ENCODE measurements at regions not wholly inside any gene's neighbourhood (a gene's known extent, or its start where the extent isn't known, plus 50 kb on each side); places are given as distances from the start of the nearest gene placed in this dataset.

DNA sequence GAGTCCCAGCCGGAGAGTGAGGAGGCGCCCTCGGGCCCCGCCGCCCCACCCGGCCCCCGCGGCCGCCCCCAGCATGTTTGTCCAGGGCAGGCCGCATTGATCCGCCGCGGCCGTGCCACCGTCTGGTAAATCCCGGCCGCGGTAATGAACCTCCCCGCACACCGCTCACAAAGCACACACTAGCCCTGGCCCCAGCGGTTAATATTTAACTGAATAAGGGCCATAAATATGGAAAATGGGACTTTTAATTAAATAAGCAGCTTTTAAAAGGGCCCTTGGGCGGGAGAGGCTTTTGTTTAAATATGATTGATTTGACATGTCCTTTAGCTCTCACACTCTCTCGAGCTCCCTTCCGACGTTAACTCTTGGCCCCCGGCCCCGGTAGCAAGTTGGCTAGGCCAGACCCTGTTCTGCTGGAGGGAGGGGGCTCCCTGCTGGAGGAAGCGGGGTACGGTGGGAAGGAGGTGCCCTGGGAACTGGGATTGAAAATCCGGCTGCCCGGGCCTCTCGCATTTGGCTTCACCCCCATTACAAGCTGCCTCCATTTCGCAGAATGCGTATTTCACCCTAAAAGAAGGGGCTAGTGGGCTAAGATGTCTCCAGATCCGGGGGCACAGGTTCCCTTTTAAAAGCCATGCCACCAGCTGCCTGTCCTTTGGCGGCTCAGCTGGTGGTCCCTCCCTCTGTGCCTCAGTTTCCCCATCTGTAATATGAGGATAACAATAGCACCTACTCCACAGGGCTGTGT, 199.8 kb downstream of the RBM19 start:
- no peak for ATAC-seq
- DNase-seq: no peak
- intact Hi-C loops (cut with DNase I, micrococcal nuclease): no loop called here

DNA sequence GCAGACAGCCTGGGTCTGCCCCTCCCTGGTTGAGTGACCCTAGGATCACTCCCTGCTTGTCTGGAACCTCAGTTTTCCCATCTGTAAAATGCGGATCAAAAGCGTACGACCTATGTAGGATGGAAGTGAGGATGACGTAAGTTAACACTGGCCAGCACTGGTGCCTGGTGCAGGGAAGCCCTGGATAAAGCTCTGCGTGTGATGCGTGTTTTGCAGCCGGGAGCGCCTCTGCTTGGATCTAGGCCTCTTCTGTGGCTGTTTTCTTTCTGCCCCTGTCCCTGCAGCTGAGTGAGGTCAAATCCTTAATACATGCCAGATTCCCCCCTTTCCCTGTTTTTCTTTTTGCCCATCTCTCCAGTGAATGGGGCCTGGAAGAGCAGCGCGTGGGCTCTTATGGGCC, 201.5 kb downstream of the RBM19 start:
- ATAC-seq (no peak), DNase-seq (no peak)
- intact Hi-C loops (cut with DNase I, micrococcal nuclease): no loop called here

DNA sequence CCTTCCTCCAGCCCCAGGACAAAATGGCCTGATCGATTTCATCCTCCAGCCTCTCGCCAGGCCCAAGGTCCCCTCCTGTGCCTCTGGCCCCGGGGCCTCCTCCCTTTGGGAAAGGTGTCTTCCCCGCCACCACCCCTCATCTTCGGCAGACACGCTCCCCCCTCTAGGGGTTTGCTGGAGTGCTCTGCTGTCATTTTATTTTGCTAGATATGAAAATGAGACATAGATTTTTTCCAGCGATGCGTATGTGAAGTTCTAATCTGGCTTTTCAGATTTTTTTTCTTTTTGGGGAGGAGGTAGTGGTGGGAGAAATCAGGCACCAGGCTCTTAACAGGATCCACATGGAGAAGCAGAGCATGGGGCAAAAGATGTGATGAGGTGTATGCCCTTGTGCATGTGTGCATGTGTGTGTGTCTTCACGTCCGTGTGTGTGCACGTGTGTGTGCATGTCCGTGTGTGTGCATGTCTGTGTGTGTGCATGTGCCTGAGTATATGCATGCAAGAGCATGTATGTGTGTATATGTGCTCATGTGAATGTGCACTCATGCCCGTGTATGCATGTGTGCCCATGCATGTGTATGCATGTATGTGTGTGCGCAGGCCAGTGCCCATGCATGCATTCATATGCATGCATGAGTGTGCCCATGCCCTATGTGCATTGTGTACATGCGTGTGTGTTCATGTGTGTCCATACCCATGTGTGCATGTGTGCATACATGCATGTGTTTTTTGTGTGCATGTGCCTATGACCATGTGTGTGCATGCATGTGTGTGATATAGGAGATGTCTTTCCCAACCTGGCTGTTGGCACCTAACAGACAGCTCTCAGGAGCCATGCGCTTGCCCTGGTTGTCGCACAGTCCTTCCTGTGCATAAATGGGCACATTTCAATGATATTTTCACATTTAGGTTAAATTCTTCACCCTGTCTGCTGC, 203.0 kb downstream of the RBM19 start:
- ATAC-seq: no peak
- intact Hi-C loops (cut with DNase I, micrococcal nuclease): no loop called here
- DNase-seq: no peak

DNA sequence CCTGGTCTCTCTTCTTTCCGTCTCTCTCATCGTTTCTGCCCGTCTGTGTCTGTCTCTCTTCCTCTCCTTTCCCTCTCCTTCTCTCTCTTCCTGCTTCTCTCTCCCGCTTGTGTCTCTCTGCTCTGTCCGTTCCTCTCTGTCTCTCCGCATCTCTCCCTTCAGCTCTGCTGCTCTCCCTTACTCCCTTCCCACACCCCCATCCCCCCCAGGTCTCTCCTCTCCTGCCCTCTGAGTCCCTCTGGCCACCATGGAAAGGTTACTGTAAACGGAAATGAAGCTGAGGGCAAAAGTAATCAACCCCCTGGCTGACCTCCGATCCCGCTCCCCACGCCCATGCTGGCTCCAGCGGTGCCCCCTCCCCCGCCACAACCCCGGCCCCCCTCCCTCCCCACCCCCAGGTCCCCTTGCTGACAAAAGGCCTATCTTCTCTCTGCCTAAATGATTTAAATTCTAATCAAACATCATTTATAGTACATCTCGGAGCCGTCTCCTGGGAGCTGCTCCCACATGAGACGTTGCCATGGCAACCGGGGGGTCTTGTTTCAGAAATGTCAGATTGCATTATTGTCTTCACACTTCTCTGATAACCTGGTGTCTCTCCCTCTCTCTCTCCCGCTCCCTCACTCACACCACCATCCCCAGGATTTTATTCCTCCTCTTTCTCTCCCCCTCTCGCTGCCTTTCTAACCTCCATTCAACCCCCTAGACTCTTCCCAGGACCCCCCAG, 203.8 kb downstream of the RBM19 start:
- intact Hi-C loops (cut with DNase I, micrococcal nuclease): no loop called here
- ATAC-seq (no peak), DNase-seq (no peak)

DNA sequence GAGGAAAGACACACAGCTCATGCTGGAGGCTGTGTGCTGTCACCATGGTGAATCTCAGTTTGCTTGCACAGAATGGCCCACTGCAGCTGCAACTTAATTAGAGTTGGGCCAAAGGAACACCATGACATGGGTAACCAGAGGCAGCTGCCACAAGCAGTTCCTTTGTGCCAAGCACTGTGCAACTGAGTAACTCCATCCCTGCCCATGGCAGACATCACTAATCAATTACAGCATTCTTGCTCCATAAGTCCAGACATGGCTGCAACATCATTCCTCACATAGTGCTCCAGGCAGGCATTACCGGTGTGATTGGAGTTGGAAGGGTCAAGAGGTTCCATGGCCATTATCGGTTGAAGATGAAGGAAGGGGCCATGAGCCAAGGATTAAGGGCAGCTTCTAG, 207.0 kb downstream of the RBM19 start:
- ATAC-seq (no peak), DNase-seq (no peak)
- intact Hi-C loops (cut with DNase I, micrococcal nuclease): no loop called here

DNA sequence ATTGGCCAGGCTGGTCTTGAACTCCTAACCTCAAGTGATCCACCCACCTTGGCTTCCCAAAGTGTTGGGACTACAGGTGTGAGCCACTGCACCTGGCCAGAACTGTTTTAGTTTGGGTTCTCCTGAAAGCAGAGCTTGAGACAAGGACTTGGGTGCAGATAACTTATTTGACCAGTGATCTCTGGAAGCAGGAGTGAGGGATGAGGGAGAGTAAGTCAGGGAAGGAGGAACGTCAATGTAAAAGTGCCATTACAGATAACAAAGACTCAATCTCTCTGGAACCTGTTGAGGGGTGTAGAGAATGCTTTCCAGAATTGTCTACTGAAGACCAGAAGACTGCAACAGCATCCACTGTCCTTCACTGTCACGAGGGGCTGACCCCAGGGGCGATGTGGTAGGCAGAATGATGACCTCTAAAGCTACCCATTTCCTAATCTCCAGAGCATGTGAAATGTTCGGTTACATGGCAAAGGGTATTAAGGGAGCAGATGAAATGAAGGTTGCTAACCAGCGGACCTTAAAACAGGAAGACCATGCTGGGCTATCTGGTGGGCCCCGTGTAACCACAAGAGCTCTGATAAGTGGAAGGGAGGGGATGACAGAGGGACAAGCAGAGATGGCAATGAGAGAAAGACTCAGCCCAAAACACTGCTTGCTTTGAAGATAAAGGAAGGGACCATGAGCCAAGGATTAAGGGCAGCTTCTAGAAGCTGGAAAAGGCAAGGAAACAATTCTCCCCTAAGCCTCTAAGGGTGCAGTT, 207.8 kb downstream of the RBM19 start:
- intact Hi-C loops (cut with DNase I, micrococcal nuclease): no loop called here
- DNase-seq (no peak), ATAC-seq (no peak)

DNA sequence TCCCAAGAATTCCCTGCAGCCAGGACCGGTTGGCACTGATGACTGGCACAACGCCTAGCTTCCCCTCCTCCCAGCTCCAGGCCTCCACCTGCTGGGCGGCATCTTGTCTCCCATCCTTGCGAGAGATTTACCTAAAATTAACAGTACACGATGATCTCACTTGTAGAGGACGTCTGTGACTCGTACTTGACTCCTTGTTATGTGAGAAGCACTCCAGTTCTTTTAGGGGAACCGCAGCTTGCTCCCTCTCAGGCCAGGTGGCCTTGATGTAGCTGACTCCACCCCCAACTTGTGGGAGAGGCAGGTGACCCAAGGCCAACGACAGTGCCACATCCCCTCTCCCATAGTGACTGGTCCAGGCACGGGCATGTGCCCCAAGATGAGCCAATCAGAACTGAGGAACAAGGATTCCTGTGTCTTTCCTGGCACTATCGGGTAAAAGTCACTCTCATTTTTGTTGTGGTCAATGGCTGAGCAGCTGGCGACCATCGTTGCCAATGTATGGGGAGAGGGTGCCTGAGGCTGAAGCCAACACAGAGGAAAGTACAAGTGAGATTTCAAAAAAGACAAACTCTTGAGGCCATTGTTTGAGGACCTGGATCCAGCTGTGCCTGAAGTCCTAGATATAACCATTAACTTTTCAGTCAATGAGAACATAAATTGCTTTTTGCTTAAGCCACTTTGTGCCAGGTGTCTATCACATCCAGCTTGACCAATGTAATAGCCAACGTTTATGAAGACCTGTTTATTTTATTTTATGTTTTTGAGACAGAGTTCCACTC, 208.7 kb downstream of the RBM19 start:
- DNase-seq (no peak), ATAC-seq (no peak)
- intact Hi-C loops (cut with DNase I, micrococcal nuclease): no loop called here

DNA sequence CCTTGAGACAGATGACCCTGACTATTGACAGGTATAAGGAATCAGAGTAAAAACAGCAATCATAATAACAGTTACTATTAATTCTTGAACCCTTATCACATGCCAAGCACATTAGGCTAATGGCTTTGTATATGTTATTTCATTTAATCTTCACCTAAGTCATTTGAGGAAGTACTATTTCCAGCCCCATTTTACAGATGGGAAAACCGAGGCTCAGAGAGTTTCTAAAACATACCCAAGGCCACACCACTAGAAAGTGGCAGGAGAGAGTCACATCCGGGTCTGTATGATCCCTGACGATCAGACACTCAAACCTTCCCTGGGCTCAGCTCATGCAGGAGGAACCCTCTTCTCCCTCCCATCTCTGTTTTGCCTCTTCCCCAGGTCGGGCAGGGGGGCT, 209.5 kb downstream of the RBM19 start:
- intact Hi-C loops (cut with DNase I, micrococcal nuclease): no loop called here
- ATAC-seq (no peak), DNase-seq (no peak)

DNA sequence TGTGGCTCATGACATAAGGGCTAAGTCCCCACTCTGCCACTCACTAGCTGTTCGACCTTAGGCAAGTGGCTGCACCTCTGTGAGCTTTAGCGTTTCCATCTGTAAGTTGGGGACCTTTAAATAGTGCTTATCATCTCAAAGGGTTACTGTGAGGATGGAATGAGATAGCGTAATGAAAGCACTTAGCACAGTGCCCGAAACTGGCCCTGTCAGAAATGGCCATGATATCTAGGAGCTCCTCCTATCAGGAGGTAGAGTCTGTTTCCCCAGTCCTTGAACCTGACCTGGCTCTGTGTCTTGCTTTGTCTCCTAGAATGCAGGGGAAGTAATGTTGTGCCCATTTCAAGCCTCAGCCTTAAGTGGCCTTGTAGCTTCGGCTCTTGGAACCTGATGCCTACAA, 211.0 kb downstream of the RBM19 start:
- no peak for DNase-seq
- no peak for ATAC-seq
- intact Hi-C loops (cut with DNase I, micrococcal nuclease): no loop called here

DNA sequence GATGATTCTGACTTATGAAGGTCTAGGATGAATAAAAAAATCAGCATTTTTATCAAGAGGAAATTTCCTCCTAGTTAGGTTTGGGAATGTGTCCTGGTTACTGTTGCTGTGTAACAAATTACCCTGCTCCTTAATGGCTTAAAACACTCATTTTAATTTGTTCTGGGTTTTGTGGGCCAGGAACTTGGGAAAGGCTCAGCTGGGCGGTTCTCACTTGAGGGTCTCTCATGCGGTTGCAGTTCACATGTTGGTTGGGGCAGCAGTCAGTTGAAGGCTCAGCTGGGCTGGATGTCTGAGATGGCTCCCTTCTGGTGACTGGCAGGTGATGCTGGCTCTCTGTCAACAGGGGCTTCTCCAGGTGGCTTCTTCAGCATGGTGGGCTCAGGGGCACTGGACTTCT, 214.6 kb downstream of the RBM19 start:
- intact Hi-C loops (cut with DNase I, micrococcal nuclease): no loop called here
- DNase-seq: no peak
- ATAC-seq: no peak

DNA sequence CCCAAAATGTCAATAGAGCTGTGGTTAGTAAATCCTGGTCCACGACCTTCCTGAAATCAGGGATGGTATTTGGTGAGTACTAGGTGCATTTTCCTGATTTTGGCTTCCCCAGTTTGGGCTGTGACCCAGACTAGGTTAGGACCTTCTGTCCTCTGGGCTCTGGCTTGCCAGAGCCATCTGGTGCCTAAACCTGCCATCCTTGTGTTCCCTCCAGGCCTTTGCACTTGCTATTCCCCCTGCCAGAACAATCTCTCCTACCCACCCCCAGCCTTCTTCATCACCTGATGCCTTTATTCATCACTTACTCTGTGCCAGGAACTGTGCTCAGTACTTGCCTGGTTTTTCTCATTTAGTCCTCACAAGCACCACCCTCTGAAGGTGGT, 216.7 kb downstream of the RBM19 start:
- ATAC-seq: no peak
- intact Hi-C loops (cut with DNase I, micrococcal nuclease): no loop called here
- no peak for DNase-seq

DNA sequence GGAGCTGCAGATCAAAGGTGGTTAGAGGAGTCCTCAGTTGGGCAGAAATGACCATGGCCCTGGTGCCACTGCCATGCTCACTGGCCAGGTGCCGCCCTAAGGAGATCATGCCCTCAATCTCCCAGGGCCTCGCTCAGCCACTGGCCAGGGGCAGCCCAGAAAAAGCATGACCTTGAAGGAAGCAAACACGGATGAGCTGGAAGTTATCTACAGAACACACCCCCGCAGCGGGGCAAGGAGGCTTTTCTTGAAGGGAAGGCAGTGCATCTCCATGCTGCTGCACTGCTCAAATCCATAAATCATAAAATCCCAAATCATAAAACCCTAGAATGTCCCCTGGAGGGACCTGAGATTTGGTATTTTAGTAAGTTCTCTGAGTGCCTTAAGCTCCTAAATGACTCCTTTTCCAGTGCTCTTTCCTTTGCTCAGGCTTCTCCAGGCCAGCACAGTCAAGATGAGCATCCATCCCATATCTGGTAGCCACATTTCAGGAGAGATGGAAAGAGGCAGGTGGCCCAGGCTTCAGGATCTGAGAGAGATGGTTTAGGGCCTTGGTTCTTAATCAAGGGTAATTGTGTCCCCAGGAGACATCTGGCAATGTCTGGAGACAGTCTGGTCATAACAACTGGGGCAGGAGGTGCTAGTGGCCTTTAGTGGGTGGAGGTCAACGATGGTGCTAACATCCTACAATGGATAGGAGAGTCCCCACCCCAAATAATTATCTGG, 217.3 kb downstream of the RBM19 start:
- DNase-seq: no peak
- ATAC-seq: no peak
- intact Hi-C loops (cut with DNase I, micrococcal nuclease): no loop called here

DNA sequence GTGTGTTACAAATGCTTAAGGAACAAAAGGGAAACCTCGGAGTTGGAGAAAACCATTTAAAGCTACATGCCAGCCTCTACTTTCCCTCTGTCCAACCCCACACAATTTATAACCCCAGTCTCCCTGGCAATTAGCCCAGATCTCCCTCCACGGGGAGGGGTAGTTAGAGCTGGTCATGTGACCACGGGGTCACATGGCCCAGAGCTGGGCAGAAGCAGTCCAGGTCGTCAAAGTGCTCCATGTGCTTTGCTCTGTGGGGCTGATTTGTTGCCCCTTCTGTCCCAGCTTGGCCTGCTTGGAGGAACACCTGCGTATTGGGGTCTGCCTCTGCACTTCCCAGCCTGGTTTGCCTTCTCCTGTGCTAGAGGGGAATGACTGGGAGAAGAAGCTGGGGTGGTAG, 219.1 kb downstream of the RBM19 start:
- intact Hi-C loops (cut with DNase I, micrococcal nuclease): no loop called here
- ATAC-seq (no peak), DNase-seq (no peak)

DNA sequence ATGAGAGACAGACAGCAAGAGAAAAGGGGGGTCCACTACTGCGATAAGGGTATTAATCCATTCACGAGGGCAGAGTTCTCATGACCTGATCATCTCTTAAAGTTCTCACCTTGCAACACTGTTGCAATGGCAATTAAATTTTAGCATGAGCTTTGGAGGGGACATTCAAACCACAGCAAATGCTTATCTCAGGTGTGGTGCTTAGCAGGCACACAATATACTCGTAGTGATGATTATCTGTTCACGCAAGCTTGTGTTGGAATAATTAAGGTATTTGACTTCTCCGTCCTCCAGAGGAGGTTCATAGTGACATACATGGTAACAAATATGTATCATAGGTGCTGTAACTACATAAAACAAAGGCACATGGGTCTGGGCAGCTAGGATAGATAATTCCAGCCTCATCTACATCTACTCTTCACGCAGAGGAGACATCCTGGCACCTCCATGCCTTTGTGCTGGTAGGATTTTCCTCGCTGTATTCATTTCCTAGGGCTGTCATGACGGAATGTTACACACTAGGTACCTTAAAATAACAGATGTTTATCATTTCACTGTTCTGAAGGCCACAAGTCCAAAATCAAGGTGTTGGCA, 221.2 kb downstream of the RBM19 start:
- intact Hi-C loops (cut with DNase I, micrococcal nuclease): no loop called here
- DNase-seq (no peak), ATAC-seq (no peak)

DNA sequence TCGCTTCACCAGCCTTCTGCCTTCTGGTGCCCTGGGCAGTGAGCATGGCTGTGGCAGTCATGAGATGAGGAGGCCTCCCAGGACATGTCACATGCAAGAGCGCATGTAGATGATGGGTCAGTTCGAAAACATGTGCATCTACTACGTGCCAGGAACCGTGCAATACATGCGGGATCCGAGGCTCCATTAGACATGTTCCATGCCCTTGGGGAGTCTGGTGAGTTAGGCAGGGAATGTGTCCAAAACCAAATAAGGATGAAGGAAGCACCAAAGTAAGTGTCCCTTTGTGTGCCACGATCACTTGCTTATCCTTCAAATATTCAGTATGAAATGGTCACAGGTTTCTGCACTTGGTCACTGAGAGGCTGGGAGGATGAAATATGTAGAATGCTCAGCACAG, 223.3 kb downstream of the RBM19 start:
- ATAC-seq: no peak
- no peak for DNase-seq
- intact Hi-C loops (cut with DNase I, micrococcal nuclease): no loop called here

DNA sequence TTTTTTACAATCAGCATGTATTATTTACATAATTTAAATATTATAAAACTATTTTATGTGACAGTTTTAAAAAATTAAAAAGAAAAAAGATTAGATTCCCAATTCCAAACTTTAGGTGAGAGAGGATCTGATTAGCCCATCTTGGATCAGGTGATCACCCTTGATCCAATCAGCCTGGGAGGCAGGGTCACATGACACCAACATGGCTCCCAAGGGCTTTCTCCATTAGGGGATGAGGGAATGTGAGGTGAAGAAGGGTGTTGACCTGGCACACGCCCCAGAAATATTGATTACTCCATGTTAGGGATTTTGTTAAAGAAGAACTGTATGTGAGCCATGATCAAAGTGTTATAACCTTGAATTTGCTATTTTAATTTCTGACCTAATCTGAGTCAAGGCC, 225.4 kb downstream of the RBM19 start:
- ATAC-seq: no peak
- intact Hi-C loops (cut with DNase I, micrococcal nuclease): no loop called here
- DNase-seq: no peak

DNA sequence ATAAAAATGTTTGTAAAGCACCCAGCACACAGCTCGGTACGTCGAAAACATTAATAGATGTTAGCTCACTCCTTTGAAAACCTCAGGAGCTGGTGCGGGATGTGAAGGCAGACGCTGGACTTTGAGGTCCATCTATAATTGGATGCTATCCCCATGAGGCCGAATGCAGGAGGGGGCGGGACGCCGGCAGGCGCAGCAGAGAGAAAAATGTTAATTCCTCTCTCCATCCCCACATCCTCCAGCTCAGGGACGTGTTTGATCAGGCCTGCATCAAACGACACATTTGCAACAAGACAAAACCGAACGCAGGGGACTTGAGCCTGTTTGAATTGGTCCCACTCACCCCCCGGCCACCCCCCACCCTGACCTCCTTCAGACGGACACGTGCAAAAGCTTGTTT, 231.0 kb downstream of the RBM19 start:
- no peak for ATAC-seq
- intact Hi-C loops (cut with DNase I, micrococcal nuclease): no loop called here
- no peak for DNase-seq
